ENCODE measurements at regions not wholly inside any gene's neighbourhood (a gene's known extent, or its start where the extent isn't known, plus 50 kb on each side); places are given as distances from the start of the nearest gene placed in this dataset.

DNA sequence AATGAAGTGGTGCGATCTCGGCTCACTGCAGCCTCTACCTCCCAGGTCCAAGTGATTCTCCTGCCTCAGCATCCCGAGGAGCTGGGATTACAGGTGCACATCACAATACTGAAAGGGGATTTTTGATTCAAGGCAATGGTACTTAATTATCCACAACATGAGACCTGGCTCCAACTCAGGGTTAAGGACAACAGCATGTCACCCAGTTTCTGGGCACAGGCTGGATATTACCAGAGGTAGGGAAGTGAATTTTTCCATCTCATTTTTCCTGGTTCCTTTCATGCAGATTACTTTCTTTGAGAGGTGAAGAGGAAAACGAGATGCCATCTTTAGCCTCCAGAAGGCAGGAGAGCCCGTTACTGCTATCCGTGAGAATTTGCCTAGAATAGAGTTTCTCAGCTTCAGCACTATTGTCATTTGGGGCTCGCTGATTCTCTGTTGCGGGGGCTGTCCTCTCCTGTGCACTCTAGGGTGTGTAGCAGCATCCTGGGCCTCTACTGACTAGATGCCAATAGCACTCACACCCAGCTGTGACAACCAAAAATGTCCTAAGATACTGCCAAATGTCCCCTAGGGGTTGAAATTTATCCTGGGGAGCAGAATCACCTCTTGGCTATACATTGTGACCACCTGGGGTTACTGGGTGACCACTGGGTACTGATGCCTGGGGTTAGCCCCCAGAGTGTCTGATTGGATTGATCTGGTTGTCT, 121.8 kb upstream of the NDP start:
- TF ChIP-seq, protein P1, sequence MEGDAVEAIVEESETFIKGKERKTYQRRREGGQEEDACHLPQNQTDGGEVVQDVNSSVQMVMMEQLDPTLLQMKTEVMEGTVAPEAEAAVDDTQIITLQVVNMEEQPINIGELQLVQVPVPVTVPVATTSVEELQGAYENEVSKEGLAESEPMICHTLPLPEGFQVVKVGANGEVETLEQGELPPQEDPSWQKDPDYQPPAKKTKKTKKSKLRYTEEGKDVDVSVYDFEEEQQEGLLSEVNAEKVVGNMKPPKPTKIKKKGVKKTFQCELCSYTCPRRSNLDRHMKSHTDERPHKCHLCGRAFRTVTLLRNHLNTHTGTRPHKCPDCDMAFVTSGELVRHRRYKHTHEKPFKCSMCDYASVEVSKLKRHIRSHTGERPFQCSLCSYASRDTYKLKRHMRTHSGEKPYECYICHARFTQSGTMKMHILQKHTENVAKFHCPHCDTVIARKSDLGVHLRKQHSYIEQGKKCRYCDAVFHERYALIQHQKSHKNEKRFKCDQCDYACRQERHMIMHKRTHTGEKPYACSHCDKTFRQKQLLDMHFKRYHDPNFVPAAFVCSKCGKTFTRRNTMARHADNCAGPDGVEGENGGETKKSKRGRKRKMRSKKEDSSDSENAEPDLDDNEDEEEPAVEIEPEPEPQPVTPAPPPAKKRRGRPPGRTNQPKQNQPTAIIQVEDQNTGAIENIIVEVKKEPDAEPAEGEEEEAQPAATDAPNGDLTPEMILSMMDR (conservative IDR thresholded peaks at IDR 0.05; ENCODE audit: low read depth, low read length), result no peak
- no peak for TF ChIP-seq POLR2A (IDR thresholded peaks at IDR 0.05; ENCODE audit: low read depth, low read length)
- TF ChIP-seq, protein P2, sequence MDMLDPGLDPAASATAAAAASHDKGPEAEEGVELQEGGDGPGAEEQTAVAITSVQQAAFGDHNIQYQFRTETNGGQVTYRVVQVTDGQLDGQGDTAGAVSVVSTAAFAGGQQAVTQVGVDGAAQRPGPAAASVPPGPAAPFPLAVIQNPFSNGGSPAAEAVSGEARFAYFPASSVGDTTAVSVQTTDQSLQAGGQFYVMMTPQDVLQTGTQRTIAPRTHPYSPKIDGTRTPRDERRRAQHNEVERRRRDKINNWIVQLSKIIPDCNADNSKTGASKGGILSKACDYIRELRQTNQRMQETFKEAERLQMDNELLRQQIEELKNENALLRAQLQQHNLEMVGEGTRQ (IDR thresholded peaks at IDR 0.05; ENCODE audit: low read depth, low read length), result no peak

Data from IMR-90 (cell line).